Smooth muscle cell (in vitro differentiated cells): ENCODE measurements at regions not wholly inside any gene's neighbourhood (a gene's known extent, or its start where the extent isn't known, plus 50 kb on each side); places are given as distances from the start of the nearest gene placed in this dataset.

Source experiments
- DNase-seq: peaks from one replicate; lab custom pipeline; 2025; ENCODE audit not compliant: unreplicated experiment; lab: John Stamatoyannopoulos, UW
- H2AFZ ChIP-seq: fragments of 200-600 bp; sonication (generic); 2 replicates; pipeline ENCODE4 v1.6.0; 2016; ENCODE audit warnings: antibody characterized with exemption, low read depth, mild to moderate bottlenecking
- H3F3A ChIP-seq: fragments of 200-600 bp; sonication (generic); 2 replicates; pipeline ENCODE4 v1.6.0; 2017; ENCODE audit warnings: antibody characterized with exemption, low read depth
- H3K27ac ChIP-seq: fragments of 200-600 bp; sonication (generic); 2 replicates; pipeline ENCODE4 v1.5.1; 2016; ENCODE audit warnings: low read depth, mild to moderate bottlenecking
- H3K27me3 ChIP-seq: fragments of 200-600 bp; sonication (generic); 2 replicates; pipeline ENCODE4 v1.6.1; 2016; ENCODE audit warnings: low read depth, mild to moderate bottlenecking
- H3K36me3 ChIP-seq: fragments of 200-600 bp; sonication (generic); 2 replicates; pipeline ENCODE4 v1.5.1; 2016; ENCODE audit warnings: low read depth
- H3K4me1 ChIP-seq: fragments of 200-600 bp; sonication (generic); 2 replicates; pipeline ENCODE4 v1.5.1; 2016; ENCODE audit warnings: low read depth
- H3K4me2 ChIP-seq: fragments of 200-600 bp; sonication (generic); 2 replicates; pipeline ENCODE4 v1.6.0; 2016; ENCODE audit warnings: mild to moderate bottlenecking
- H3K4me3 ChIP-seq: fragments of 200-600 bp; sonication (generic); 2 replicates; pipeline ENCODE4 v1.5.1; 2016; ENCODE audit warnings: mild to moderate bottlenecking
- H3K79me2 ChIP-seq: fragments of 200-600 bp; sonication (generic); 2 replicates; pipeline ENCODE4 v1.6.0; 2016; ENCODE audit warnings: low read depth, mild to moderate bottlenecking
- H3K9ac ChIP-seq: fragments of 200-600 bp; sonication (generic); 2 replicates; pipeline ENCODE4 v1.6.0; 2016; ENCODE audit warnings: low read depth
- H3K9me3 ChIP-seq: fragments of 200-600 bp; sonication (generic); replicated peaks from 2 replicates; pipeline ENCODE4 v1.5.1; 2016; ENCODE audit warnings: low read depth
- H4K20me1 ChIP-seq: fragments of 200-600 bp; sonication (generic); 2 replicates; pipeline ENCODE4 v1.6.0; 2016; ENCODE audit warnings: low read depth
- CTCF ChIP-seq: fragments of 200-600 bp; sonication (generic); IDR thresholded peaks from 2 replicates; pipeline ENCODE4 v1.5.1; 2017; ENCODE audit warnings: borderline replicate concordance, mild to moderate bottlenecking, antibody characterized with exemption; ENCODE audit not compliant: insufficient read depth, poor library complexity, severe bottlenecking
- WGBS: methylation state at CpG from one replicate; pipeline ENCODE4 v1.1.7; 2016; ENCODE audit warnings: low lambda C conversion rate; 5-methylcytosine and 5-hydroxymethylcytosine counted together

DNA sequence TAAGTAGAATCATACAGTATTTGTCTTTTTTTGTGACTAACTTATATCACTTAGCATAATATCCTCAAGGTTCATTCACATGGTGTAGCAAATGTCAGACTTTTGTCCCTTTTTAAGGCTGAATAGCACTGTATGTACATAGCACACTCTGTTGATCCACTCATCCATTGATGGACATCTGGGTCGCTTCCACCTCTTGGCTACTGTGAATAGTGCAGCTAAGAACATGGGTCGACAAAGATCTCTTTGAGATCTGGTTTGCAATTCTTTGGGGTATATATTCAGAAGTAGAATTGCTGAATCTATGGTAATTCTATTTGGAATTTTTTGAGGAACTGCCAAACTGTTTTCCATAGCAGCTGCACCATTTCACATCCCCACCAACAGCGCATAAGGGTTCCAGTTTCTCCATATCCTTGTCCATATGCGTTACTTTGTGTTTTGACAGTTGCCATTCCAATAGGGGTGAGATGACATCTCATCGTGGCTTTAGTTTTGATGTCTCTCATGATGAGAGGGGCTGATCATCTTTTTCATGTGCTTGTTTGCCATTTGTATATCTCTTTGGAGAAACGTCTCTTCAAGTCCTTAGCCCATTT is 73.9 kb downstream of the GLRX5 start:
- peaks cover 7% of the 10 kb centered on the region for H3K27me3 ChIP-seq
- WGBS: 80% methylated on average over 6 of the region's 6 CpGs
- no peaks in the 10 kb centered on the region for H3K79me2 ChIP-seq
- H3K9ac ChIP-seq: no peak overlapping the region
- H4K20me1 ChIP-seq: no peaks in the 10 kb centered on the region
- no peaks in the 10 kb centered on the region for H3K4me1 ChIP-seq
- H3K27ac ChIP-seq: no peak overlapping the region
- TF ChIP-seq CTCF: no peak
- DNase-seq: no peak
- no peak overlapping the region for H2AFZ ChIP-seq
- H3K9me3 ChIP-seq: no peaks in the 10 kb centered on the region
- H3K4me3 ChIP-seq: no peak overlapping the region
- H3F3A ChIP-seq: no peaks in the 10 kb centered on the region
- no peak overlapping the region for H3K4me2 ChIP-seq
- no peaks in the 10 kb centered on the region for H3K36me3 ChIP-seq

DNA sequence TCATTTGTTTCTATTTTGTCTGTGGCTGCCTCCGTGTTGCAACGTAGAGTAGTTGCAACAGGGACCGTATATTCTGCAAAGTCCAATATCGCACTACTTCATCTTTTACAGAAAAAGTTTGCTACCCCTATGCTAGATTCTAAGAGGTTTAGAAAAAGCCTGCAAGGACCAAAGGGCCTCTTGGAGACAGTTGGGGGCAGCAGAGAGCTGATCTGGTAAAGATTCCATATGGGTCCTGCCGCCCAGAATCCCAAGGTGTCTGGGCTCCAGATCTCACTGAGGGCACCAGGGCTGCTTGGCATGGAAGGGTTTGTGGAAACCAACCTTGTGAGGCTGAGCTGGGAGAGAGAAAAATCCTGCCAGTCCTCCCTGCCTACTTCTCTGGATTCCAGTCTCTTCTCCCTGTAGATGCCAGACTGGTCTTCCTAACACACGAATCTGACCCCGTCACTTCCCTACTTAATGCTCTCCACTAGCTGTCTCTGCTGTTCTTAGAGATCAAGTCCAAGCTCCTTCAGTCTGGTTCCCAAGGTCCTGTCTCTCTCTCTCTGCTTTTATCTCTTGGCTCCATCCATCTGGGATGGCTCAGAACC is 74.6 kb downstream of the GLRX5 start:
- H3K9me3 ChIP-seq: no peaks in the 10 kb centered on the region
- H3K9ac ChIP-seq: no peak overlapping the region
- H3K4me1 ChIP-seq: no peaks in the 10 kb centered on the region
- no peak overlapping the region for H3K4me3 ChIP-seq
- peak; percentile 69 for TF ChIP-seq CTCF
- WGBS: 38% methylated on average over 7 of the region's 7 CpGs
- H2AFZ ChIP-seq: no peak overlapping the region
- H3K36me3 ChIP-seq: no peaks in the 10 kb centered on the region
- H3F3A ChIP-seq: no peaks in the 10 kb centered on the region
- H3K79me2 ChIP-seq: no peaks in the 10 kb centered on the region
- peaks cover 7% of the 10 kb centered on the region for H3K27me3 ChIP-seq
- H4K20me1 ChIP-seq: no peaks in the 10 kb centered on the region
- H3K27ac ChIP-seq: no peak overlapping the region
- H3K4me2 ChIP-seq: no peak overlapping the region
- no peak for DNase-seq

- Histone ChIP-seq H3K4me2 (no peak overlapping the region), H3K36me3 (no peaks in the 10 kb centered on the region), H3F3A (no peaks in the 10 kb centered on the region), H3K27ac (no peak overlapping the region), H4K20me1 (no peaks in the 10 kb centered on the region), H3K4me1 (no peaks in the 10 kb centered on the region), H3K9ac (no peak overlapping the region), H3K79me2 (no peaks in the 10 kb centered on the region), H3K4me3 (no peak overlapping the region), H2AFZ (no peak overlapping the region), H3K9me3 (no peaks in the 10 kb centered on the region), H3K27me3 (peaks cover 7% of the 10 kb centered on the region)
- no peak for DNase-seq
- WGBS: 80% methylated on average over 8 of the region's 8 CpGs
- TF ChIP-seq CTCF: no peak
Measured at GRCh38 chr14:95611293-95611880, 74.8 kb upstream of the TCL1B start.

DNA sequence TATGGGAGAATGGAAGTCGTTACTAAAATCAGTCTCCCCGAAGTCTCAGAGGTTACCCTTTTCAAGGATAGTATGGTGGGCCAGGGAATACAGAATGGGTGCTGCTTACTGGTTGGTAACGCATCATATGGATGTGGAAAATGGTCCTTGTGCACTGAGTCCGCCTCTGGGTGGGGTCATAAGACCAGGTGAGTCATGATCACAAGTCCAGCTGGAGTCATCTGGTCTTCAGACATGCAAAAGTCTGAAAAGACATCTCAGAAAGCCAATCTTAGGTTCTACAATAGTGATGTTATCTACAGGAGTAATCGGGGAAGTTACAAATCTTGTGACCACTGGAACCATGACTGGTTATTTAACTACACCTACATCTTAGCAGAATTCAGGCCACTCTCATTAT is 71.9 kb upstream of the TCL1B start:
- 89% methylated on average over 5 of the region's 5 CpGs for WGBS
- no peak for TF ChIP-seq CTCF

More for the DNA sequence above, 71.9 kb upstream of the TCL1B start:
- no peaks in the 10 kb centered on the region for H3K79me2 ChIP-seq
- H3F3A ChIP-seq: no peaks in the 10 kb centered on the region
- H3K9ac ChIP-seq: no peak overlapping the region
- no peak overlapping the region for H2AFZ ChIP-seq
- H3K36me3 ChIP-seq: no peaks in the 10 kb centered on the region
- H4K20me1 ChIP-seq: no peaks in the 10 kb centered on the region
- no peaks in the 10 kb centered on the region for H3K9me3 ChIP-seq
- no peak overlapping the region for H3K4me2 ChIP-seq
- H3K27ac ChIP-seq: no peak overlapping the region
- no peak for DNase-seq
- H3K27me3 ChIP-seq: no peaks in the 10 kb centered on the region
- no peak overlapping the region for H3K4me3 ChIP-seq
- no peaks in the 10 kb centered on the region for H3K4me1 ChIP-seq
